ENCODE measurements at regions not wholly inside any gene's neighbourhood (a gene's known extent, or its start where the extent isn't known, plus 50 kb on each side); places are given as distances from the start of the nearest gene placed in this dataset.

DNA sequence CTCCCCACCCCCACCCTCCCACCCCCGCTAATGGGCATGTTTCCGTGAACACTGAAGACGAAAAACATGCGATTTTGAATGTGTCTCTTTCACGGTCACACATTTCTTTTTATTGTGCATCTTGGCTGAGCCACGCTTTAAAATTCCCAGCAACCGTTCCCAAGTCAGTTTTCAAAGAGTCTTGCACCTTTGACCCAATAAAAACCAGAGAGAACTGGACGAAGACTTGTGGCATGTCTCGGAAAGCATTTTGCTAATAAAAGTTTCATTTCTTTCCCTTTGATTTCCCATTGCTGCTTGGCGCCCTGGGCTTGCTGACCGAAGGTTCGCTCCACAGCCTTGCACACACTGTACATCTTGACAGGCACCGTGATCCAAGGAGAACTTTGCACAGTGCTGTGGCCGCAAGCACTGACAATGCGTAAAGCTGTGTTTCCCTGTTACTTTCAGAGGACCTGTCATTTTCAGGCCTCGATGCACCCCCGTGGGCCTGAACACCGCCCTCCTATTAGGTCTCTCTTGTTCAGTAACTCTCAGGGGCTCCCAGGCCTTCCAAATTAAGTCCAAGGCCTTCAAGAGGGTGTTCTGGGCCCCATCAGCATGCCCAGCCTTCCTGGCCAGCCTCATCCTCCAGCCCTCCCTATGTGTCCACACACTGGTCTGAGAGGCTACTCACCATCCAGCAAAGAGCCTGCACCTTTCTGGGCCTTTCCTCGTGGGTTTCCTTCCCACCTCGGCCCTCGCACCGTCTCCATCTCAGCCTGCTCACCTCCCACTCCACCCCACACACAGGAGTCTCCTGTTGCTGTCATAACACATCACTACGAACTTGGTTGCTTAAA lies 63.4 kb upstream of the DIO3 start:
- Histone ChIP-seq H3K27ac (no peak overlapping the region), H3K27me3 (peaks cover 0 to 59% (median 3%) of the 10 kb centered on the region in 3 donors), H3K4me3 (no peak overlapping the region), H3K9me3 (no peaks in the 10 kb centered on the region), H3K4me1 (peaks cover 0 to 3% (median 0%) of the 10 kb centered on the region in 4 donors), H3K36me3 (no peaks in the 10 kb centered on the region)
- 76 to 83% (median 81%) methylated on average over 23 of the region's 23 CpGs for WGBS, 5 donors
- TF ChIP-seq EP300 (IDR thresholded peaks at IDR 0.05) = no peak
- no peak for TF ChIP-seq CTCF (IDR thresholded peaks at IDR 0.05)
- no peak for TF ChIP-seq POLR2A (IDR thresholded peaks at IDR 0.05)
- TF ChIP-seq POLR2AphosphoS5 (IDR thresholded peaks at IDR 0.05) = no peak
- intact Hi-C loops (cut with DNase I; ENCODE audit: low total_unique reads) = no loop called here
- peak in 1 of 2 donors; percentile 16 for DNase-seq

GRCh38 chr14:101498526-101498860 lies 62.8 kb upstream of the DIO3 start:
- intact Hi-C loops (cut with DNase I; ENCODE audit: low total_unique reads) = no loop called here
- peaks cover 0 to 59% (median 3%) of the 10 kb centered on the region in 3 donors for H3K27me3 ChIP-seq
- peaks cover 0 to 5% (median 1%) of the 10 kb centered on the region in 4 donors for H3K9me3 ChIP-seq
- no peak for TF ChIP-seq POLR2AphosphoS5 (IDR thresholded peaks at IDR 0.05)
- TF ChIP-seq CTCF (IDR thresholded peaks at IDR 0.05) = no peak
- no peak for DNase-seq
- WGBS, 5 donors = 85 to 90% (median 86%) methylated on average over 6 of the region's 6 CpGs
- no peak overlapping the region for H3K4me3 ChIP-seq
- H3K27ac ChIP-seq = no peak overlapping the region
- no peaks in the 10 kb centered on the region for H3K36me3 ChIP-seq
- H3K4me1 ChIP-seq = peaks cover 0 to 3% (median 0%) of the 10 kb centered on the region in 4 donors

DNA sequence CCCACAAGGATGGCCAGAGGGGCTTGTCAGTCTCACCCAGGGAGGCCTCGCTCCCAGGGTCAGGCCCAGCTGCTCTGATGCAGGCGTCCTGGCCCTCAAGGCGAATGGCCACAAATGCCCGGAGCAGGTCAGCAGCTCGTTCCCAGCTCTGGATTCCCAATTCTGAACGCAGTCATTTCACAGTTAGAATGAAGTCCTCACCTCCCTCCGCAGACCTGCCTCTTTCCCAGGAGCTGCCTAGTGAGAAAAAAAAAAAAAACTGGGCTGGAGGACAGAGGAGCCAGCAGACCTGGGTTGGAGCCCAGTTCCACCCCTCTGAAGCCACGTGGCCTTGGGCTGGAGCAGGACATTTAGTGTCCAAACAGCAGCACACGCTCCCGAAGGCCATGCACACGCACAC lies 62.2 kb upstream of the DIO3 start:
- Histone ChIP-seq H3K4me3 (no peak overlapping the region), H3K4me1 (peaks cover 0 to 3% (median 0%) of the 10 kb centered on the region in 4 donors), H3K9me3 (peaks cover 0 to 10% (median 4%) of the 10 kb centered on the region in 4 donors), H3K27me3 (peaks cover 0 to 59% (median 3%) of the 10 kb centered on the region in 3 donors), H3K27ac (no peak overlapping the region), H3K36me3 (no peaks in the 10 kb centered on the region)
- intact Hi-C loops (cut with DNase I; ENCODE audit: low total_unique reads) = no loop called here
- peak in 1 of 2 donors; percentile 9 for DNase-seq
- TF ChIP-seq POLR2AphosphoS5 (IDR thresholded peaks at IDR 0.05) (no peak), EP300 (IDR thresholded peaks at IDR 0.05) (no peak), CTCF (IDR thresholded peaks at IDR 0.05) (no peak), POLR2A (IDR thresholded peaks at IDR 0.05) (no peak)
- WGBS, 5 donors = 69 to 87% (median 77%) methylated on average over 11 of the region's 11 CpGs

GRCh38 chr14:101499513-101499912 lies 61.8 kb upstream of the DIO3 start:
- no peak overlapping the region for H3K4me3 ChIP-seq
- intact Hi-C loops (cut with DNase I; ENCODE audit: low total_unique reads) = no loop called here
- peaks cover 0 to 3% (median 0%) of the 10 kb centered on the region in 4 donors for H3K4me1 ChIP-seq
- TF ChIP-seq POLR2A (IDR thresholded peaks at IDR 0.05) = no peak
- TF ChIP-seq CTCF (IDR thresholded peaks at IDR 0.05) = no peak
- no peak for TF ChIP-seq EP300 (IDR thresholded peaks at IDR 0.05)
- no peak for TF ChIP-seq POLR2AphosphoS5 (IDR thresholded peaks at IDR 0.05)
- H3K27ac ChIP-seq = no peak overlapping the region
- peak in 1 of 2 donors; percentile 16 for DNase-seq
- 89 to 95% (median 93%) methylated on average over 10 of the region's 10 CpGs for WGBS, 5 donors
- H3K36me3 ChIP-seq = no peaks in the 10 kb centered on the region
- H3K27me3 ChIP-seq = peaks cover 0 to 59% (median 3%) of the 10 kb centered on the region in 3 donors
- H3K9me3 ChIP-seq = peaks cover 0 to 10% (median 4%) of the 10 kb centered on the region in 4 donors
